HEK293 (cell line): ENCODE measurements at regions not wholly inside any gene's neighbourhood (a gene's known extent, or its start where the extent isn't known, plus 50 kb on each side); places are given as distances from the start of the nearest gene placed in this dataset.

ENCODE experiments used
- CTCF ChIA-PET: fragments of 350-600 bp; formaldehyde crosslinking; extraction: SDS; loops from one replicate; lab custom pipeline; 2021; ENCODE audit warnings: antibody characterized with exemption; lab: Yijun Ruan, JAX
- POLR2A ChIA-PET: fragments of 300-600 bp; formaldehyde crosslinking; extraction: SDS; loops from one replicate; lab custom pipeline; 2020; ENCODE audit warnings: antibody characterized with exemption, inconsistent platforms; lab: Yijun Ruan, JAX
- H3K27ac ChIP-seq: fragments of 200-500 bp; sonication (Bioruptor generic); 2 replicates; pipeline ENCODE4 v1.5.1; 2014; ENCODE audit warnings: low read depth, low read length, control low read depth, inconsistent platforms; ENCODE audit errors: extremely low read depth
- H3K36me3 ChIP-seq, 2 experiments: fragments of 200-500 bp in 1 of 2; sonication (Bioruptor generic) in 1 of 2; 1 replicate in 1 of 2; 2 replicates in 1 of 2; pipeline ENCODE4 v1.5.1; 2014 to 2017; ENCODE audit warnings: inconsistent platforms in 2 of 2, low read length in 2 of 2; ENCODE audit not compliant: control insufficient read depth in 2 of 2, insufficient read depth in 1 of 2
- H3K4me1 ChIP-seq: fragments of 200-500 bp; sonication (Bioruptor generic); 2 replicates; pipeline ENCODE4 v1.5.1; 2014; ENCODE audit warnings: mild to moderate bottlenecking, low read length, inconsistent platforms; ENCODE audit not compliant: control insufficient read depth, insufficient read depth
- H3K4me3 ChIP-seq: 2 replicates; pipeline ENCODE4 v1.5.1; 2011; ENCODE audit warnings: low read depth, mild to moderate bottlenecking, control low read depth, low read length, moderate library complexity
- H3K9me3 ChIP-seq: fragments of 200-500 bp; sonication (Bioruptor generic); 2 replicates; pipeline ENCODE4 v1.5.1; 2014; ENCODE audit warnings: low read depth, low read length, inconsistent platforms; ENCODE audit not compliant: control insufficient read depth, insufficient read depth
- AEBP2 ChIP-seq: fragments of 450-650 bp; formaldehyde crosslinking; IDR thresholded peaks from 2 replicates; pipeline ENCODE4 v1.5.1; 2016; ENCODE audit warnings: missing biosample characterization, missing genetic modification characterization, borderline replicate concordance
- HIC1 ChIP-seq: fragments of 450-650 bp; formaldehyde crosslinking; IDR thresholded peaks from 2 replicates; pipeline ENCODE4 v1.5.1; 2016; ENCODE audit warnings: missing biosample characterization, missing genetic modification characterization
- KLF7 ChIP-seq: fragments of 450-650 bp; formaldehyde crosslinking; IDR thresholded peaks from 2 replicates; pipeline ENCODE4 v1.5.1; 2016; ENCODE audit warnings: missing biosample characterization, missing genetic modification characterization, borderline replicate concordance
- MEIS1 ChIP-seq: sonication (generic); formaldehyde crosslinking; IDR thresholded peaks from 2 replicates; pipeline ENCODE4 v1.8.1; 2022; ENCODE audit warnings: missing genetic modification reagents, mild to moderate bottlenecking, borderline replicate concordance
- MYNN ChIP-seq: fragments of 450-650 bp; formaldehyde crosslinking; IDR thresholded peaks from 2 replicates; pipeline ENCODE4 v1.5.1; 2016; ENCODE audit warnings: missing biosample characterization, missing genetic modification characterization, borderline replicate concordance
- SP7 ChIP-seq: fragments of 450-650 bp; formaldehyde crosslinking; IDR thresholded peaks from 2 replicates; pipeline ENCODE4 v1.5.1; 2016; ENCODE audit warnings: missing biosample characterization, missing genetic modification characterization
- ZBTB26 ChIP-seq: fragments of 450-650 bp; formaldehyde crosslinking; optimal IDR thresholded peaks from 2 replicates; pipeline ENCODE3; 2016; ENCODE audit warnings: missing biosample characterization, mild to moderate bottlenecking, missing genetic modification characterization
- ZBTB7A ChIP-seq: fragments of 450-650 bp; formaldehyde crosslinking; IDR thresholded peaks from 2 replicates; pipeline ENCODE4 v1.5.1; 2016; ENCODE audit warnings: low read depth, missing biosample characterization, missing genetic modification characterization
- ZFHX2 ChIP-seq: fragments of 450-650 bp; formaldehyde crosslinking; conservative IDR thresholded peaks from 2 replicates; pipeline ENCODE4 v1.5.1; 2016; ENCODE audit warnings: missing biosample characterization, missing genetic modification characterization
- ZNF132 ChIP-seq: fragments of 450-650 bp; formaldehyde crosslinking; IDR thresholded peaks from 2 replicates; pipeline ENCODE4 v1.5.1; 2017; ENCODE audit warnings: missing biosample characterization, missing genetic modification characterization, borderline replicate concordance
- ZNF2 ChIP-seq: fragments of 450-650 bp; formaldehyde crosslinking; IDR thresholded peaks from 2 replicates; pipeline ENCODE4 v1.5.1; 2016; ENCODE audit warnings: missing biosample characterization, missing genetic modification characterization
- ZNF211 ChIP-seq: fragments of 450-650 bp; formaldehyde crosslinking; IDR thresholded peaks from 2 replicates; pipeline ENCODE4 v1.5.1; 2016; ENCODE audit warnings: low read depth, missing biosample characterization, missing genetic modification characterization
- ZNF223 ChIP-seq: fragments of 450-650 bp; formaldehyde crosslinking; IDR thresholded peaks from 2 replicates; pipeline ENCODE4 v1.5.1; 2016; ENCODE audit warnings: missing biosample characterization, missing genetic modification characterization
- ZNF354C ChIP-seq: fragments of 450-650 bp; formaldehyde crosslinking; IDR thresholded peaks from 2 replicates; pipeline ENCODE4 v1.5.1; 2016; ENCODE audit warnings: missing biosample characterization, missing genetic modification characterization, low read depth, borderline replicate concordance
- ZNF624 ChIP-seq: fragments of 450-650 bp; formaldehyde crosslinking; IDR thresholded peaks from 2 replicates; pipeline ENCODE4 v1.5.1; 2017; ENCODE audit warnings: missing biosample characterization, missing genetic modification characterization
- ZNF670 ChIP-seq: fragments of 450-650 bp; formaldehyde crosslinking; IDR thresholded peaks from 2 replicates; pipeline ENCODE4 v1.5.1; 2016; ENCODE audit warnings: missing biosample characterization, missing genetic modification characterization, low read depth
- ZNF768 ChIP-seq: fragments of 450-650 bp; formaldehyde crosslinking; IDR thresholded peaks from 2 replicates; pipeline ENCODE4 v1.5.1; 2018; ENCODE audit warnings: missing biosample characterization, mild to moderate bottlenecking, missing genetic modification characterization
- ZNF785 ChIP-seq: fragments of 450-650 bp; formaldehyde crosslinking; IDR thresholded peaks from 2 replicates; pipeline ENCODE4 v1.5.1; 2016; ENCODE audit warnings: missing biosample characterization, missing genetic modification characterization

GRCh38 chr4:23153076-23153475 lies 460.3 kb downstream of the GBA3 start (continued):
- no peak for TF ChIP-seq ZFHX2 (tag by site-specific recombination)
- no peak for TF ChIP-seq ZBTB26 (tag by site-specific recombination)
- TF ChIP-seq, all 188 proteins: peak for 0

- ChIA-PET POLR2A (no interaction called here), CTCF (no interaction called here)
- no peak for TF ChIP-seq ZNF354C (tag by site-specific recombination)
- TF ChIP-seq ZNF768 = no peak
- TF ChIP-seq ZNF132 (tag by site-specific recombination) = no peak
- TF ChIP-seq AEBP2 = no peak
- no peaks in the 10 kb centered on the region for H3K4me1 ChIP-seq
- no peak overlapping the region for H3K4me3 ChIP-seq
- H3K9me3 ChIP-seq = no peaks in the 10 kb centered on the region
- no peaks in the 10 kb centered on the region for H3K36me3 ChIP-seq
- no peak overlapping the region for H3K27ac ChIP-seq
These were observed 457.1 kb downstream of the GBA3 start for GRCh38 chr4:23149815-23150214.

- Histone ChIP-seq H3K4me3 (no peak overlapping the region), H3K4me1 (no peaks in the 10 kb centered on the region), H3K9me3 (no peaks in the 10 kb centered on the region), H3K36me3 (no peaks in the 10 kb centered on the region), H3K27ac (no peak overlapping the region)
- ChIA-PET CTCF (no interaction called here), POLR2A (no interaction called here)
- TF ChIP-seq HIC1 (tag by site-specific recombination) (no peak), ZBTB7A (no peak), SP7 (no peak), ZNF624 (tag by site-specific recombination) (no peak), MYNN (tag by site-specific recombination) (no peak), ZNF211 (tag by site-specific recombination) (no peak), MEIS1 (CRISPR knock-in tag) (no peak), ZNF785 (tag by site-specific recombination) (no peak), ZNF223 (no peak), ZNF670 (tag by site-specific recombination) (no peak), KLF7 (no peak), ZNF2 (tag by site-specific recombination) (no peak)
These were observed 452.0 kb downstream of the GBA3 start for GRCh38 chr4:23144707-23145106.
